ENCODE measurements at regions not wholly inside any gene's neighbourhood (a gene's known extent, or its start where the extent isn't known, plus 50 kb on each side); places are given as distances from the start of the nearest gene placed in this dataset.

DNA sequence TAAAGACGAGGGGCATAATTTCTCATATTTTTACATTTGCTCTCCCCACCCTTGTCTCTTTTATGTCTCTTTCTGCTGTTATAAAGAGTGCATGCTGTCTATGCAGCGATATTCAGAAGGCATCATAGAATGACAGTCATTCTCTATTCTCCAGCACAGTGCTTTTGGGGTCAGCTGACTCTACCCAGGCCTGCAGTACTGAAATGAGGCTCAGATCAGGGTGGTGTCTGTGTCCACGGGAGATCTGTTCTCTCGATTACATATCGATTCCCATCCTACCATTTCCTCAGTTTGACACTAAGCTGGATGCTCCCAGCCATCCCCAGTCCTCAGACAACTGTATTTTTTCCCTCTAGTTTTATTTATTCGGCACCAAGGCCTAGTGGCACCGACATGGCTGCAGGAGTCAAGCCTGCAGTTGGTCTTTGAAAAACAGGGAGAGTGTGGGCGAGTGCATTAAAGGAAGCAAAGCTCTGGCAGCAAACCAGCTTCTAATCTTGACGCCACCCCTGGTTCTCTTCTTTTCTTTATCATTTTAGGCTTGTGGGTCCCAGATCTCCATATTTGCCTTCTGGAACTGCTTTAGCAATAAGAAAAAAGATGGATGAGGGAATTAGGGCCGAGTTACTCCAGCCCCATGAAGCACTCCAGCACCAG lies 71.6 kb upstream of the PICALM start:
- Histone ChIP-seq H3K9me3 (ENCODE audit: control insufficient read depth, low read length) (no peaks in the 10 kb centered on the region), H3K4me1 (ENCODE audit: control insufficient read depth, insufficient read depth, low read length) (no peaks in the 10 kb centered on the region), H3K27ac (ENCODE audit: low read depth, low read length) (no peak overlapping the region), H3K9ac (ENCODE audit: extremely low read depth, low read length, poor library complexity, severe bottlenecking) (no peak overlapping the region), H3K4me3 (ENCODE audit: low read length) (no peak overlapping the region), H3K27me3 (ENCODE audit: control insufficient read depth, insufficient read depth, low read length, poor library complexity, severe bottlenecking) (no peaks in the 10 kb centered on the region), H3K36me3 (ENCODE audit: control insufficient read depth, insufficient read depth, low read length) (no peaks in the 10 kb centered on the region)
- H3K4me3 Mint-ChIP-seq = no peak overlapping the region
- no peaks in the 10 kb centered on the region for H3K36me3 Mint-ChIP-seq (ENCODE audit: low read depth)
- 90 to 92% methylated on average over 6 to 10 of the region's 10 CpGs for WGBS, 2 experiments (ENCODE audit: insufficient coverage in 1 of 2, insufficient read length in 1 of 2)
- H3K27ac Mint-ChIP-seq = no peak overlapping the region
- no peaks in the 10 kb centered on the region for H3K9me3 Mint-ChIP-seq
- no peak for DNase-seq
- TF ChIP-seq CTCF (conservative IDR thresholded peaks at IDR 0.05) = no peak
- H3K27me3 Mint-ChIP-seq (ENCODE audit: insufficient read depth) = no peaks in the 10 kb centered on the region
- H3K4me1 Mint-ChIP-seq = peaks cover 7% of the 10 kb centered on the region

DNA sequence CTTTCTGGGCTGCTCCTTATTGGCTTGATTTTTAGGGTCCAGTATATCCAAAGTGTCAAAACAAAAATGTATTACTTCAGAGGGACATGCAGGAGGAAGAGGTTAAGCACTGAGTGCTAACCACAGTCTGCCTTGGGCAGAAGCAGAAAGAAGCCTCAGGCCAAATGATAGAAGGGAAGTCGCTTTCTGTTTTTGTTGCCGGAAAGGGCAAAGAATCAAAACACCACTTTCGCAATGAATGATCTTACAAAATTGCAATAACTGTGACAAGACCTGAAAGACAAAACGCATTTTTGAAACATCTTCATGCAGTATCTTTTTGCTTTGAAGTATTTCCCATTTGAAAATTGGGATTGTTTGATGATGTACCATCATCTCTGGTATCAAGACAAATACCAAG lies 70.1 kb upstream of the PICALM start:
- H3K27ac ChIP-seq (ENCODE audit: low read depth, low read length) = no peak overlapping the region
- no peak overlapping the region for H3K27ac Mint-ChIP-seq
- no peak for TF ChIP-seq CTCF (conservative IDR thresholded peaks at IDR 0.05)
- no peaks in the 10 kb centered on the region for H3K9me3 Mint-ChIP-seq
- no peaks in the 10 kb centered on the region for H3K9me3 ChIP-seq (ENCODE audit: control insufficient read depth, low read length)
- H3K36me3 Mint-ChIP-seq (ENCODE audit: low read depth) = no peaks in the 10 kb centered on the region
- H3K4me3 ChIP-seq (ENCODE audit: low read length) = no peak overlapping the region
- no peak overlapping the region for H3K4me3 Mint-ChIP-seq
- no peaks in the 10 kb centered on the region for H3K4me1 ChIP-seq (ENCODE audit: control insufficient read depth, insufficient read depth, low read length)
- no peaks in the 10 kb centered on the region for H3K36me3 ChIP-seq (ENCODE audit: control insufficient read depth, insufficient read depth, low read length)
- no peak overlapping the region for H3K9ac ChIP-seq (ENCODE audit: extremely low read depth, low read length, poor library complexity, severe bottlenecking)
- no peaks in the 10 kb centered on the region for H3K27me3 Mint-ChIP-seq (ENCODE audit: insufficient read depth)
- H3K27me3 ChIP-seq (ENCODE audit: control insufficient read depth, insufficient read depth, low read length, poor library complexity, severe bottlenecking) = no peaks in the 10 kb centered on the region
- no peak for DNase-seq
- 94 to 100% methylated on average over 3 to 4 of the region's 4 CpGs for WGBS, 2 experiments (ENCODE audit: insufficient coverage in 1 of 2, insufficient read length in 1 of 2)
- peaks cover 8% of the 10 kb centered on the region for H3K4me1 Mint-ChIP-seq

- Histone ChIP-seq H3K9me3 (ENCODE audit: control insufficient read depth, low read length) (no peaks in the 10 kb centered on the region), H3K4me1 (ENCODE audit: control insufficient read depth, insufficient read depth, low read length) (no peaks in the 10 kb centered on the region), H3K36me3 (ENCODE audit: control insufficient read depth, insufficient read depth, low read length) (no peaks in the 10 kb centered on the region), H3K27ac (ENCODE audit: low read depth, low read length) (no peak overlapping the region), H3K27me3 (ENCODE audit: control insufficient read depth, insufficient read depth, low read length, poor library complexity, severe bottlenecking) (no peaks in the 10 kb centered on the region), H3K4me3 (ENCODE audit: low read length) (no peak overlapping the region), H3K9ac (ENCODE audit: extremely low read depth, low read length, poor library complexity, severe bottlenecking) (no peak overlapping the region)
- Mint-ChIP-seq H3K9me3 (no peaks in the 10 kb centered on the region), H3K36me3 (ENCODE audit: low read depth) (no peaks in the 10 kb centered on the region), H3K4me1 (peaks cover 8% of the 10 kb centered on the region), H3K4me3 (no peak overlapping the region), H3K27me3 (ENCODE audit: insufficient read depth) (no peaks in the 10 kb centered on the region), H3K27ac (no peak overlapping the region)
- 95 to 100% methylated on average over 2 of the region's 2 CpGs for WGBS, 2 experiments (ENCODE audit: insufficient coverage in 1 of 2, insufficient read length in 1 of 2)
- TF ChIP-seq CTCF (conservative IDR thresholded peaks at IDR 0.05) = no peak
- no peak for DNase-seq
These were observed 67.7 kb upstream of the PICALM start for GRCh38 chr11:86136538-86136937.
